ENCODE measurements at regions not wholly inside any gene's neighbourhood (a gene's known extent, or its start where the extent isn't known, plus 50 kb on each side); places are given as distances from the start of the nearest gene placed in this dataset.

DNA sequence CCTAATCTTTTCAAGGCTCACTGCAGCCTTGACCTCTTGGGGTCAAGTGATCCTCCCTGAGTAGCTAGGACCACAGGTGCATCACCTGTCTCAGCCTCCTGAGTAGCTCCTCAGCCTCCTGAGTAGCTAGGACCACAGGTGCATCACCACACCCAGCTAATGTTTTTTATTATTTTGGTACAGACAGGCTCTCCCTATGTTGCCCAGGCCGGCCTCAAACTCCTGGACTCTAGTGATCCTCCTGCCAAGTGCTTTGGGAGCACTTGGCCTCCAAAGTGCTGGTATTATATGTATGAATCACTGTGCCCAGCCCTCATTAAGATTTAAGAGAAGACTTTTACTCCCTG lies 58.5 kb upstream of the S1PR1 start:
- TF ChIP-seq NFRKB (IDR thresholded peaks at IDR 0.05) = no peak
- no peak for TF ChIP-seq ARNT (IDR thresholded peaks at IDR 0.05)
- TF ChIP-seq CTBP1 (IDR thresholded peaks at IDR 0.05; ENCODE audit: borderline replicate concordance) = no peak
- TF ChIP-seq, protein P1, sequence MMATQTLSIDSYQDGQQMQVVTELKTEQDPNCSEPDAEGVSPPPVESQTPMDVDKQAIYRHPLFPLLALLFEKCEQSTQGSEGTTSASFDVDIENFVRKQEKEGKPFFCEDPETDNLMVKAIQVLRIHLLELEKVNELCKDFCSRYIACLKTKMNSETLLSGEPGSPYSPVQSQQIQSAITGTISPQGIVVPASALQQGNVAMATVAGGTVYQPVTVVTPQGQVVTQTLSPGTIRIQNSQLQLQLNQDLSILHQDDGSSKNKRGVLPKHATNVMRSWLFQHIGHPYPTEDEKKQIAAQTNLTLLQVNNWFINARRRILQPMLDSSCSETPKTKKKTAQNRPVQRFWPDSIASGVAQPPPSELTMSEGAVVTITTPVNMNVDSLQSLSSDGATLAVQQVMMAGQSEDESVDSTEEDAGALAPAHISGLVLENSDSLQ (IDR thresholded peaks at IDR 0.05) = no peak
- TF ChIP-seq FOXK2 (IDR thresholded peaks at IDR 0.05) = no peak
- TF ChIP-seq FOXA1 (IDR thresholded peaks at IDR 0.05) = no peak
- TF ChIP-seq TARDBP (IDR thresholded peaks at IDR 0.05) = no peak
- TF ChIP-seq BHLHE40 (IDR thresholded peaks at IDR 0.05; ENCODE audit: borderline replicate concordance) = no peak
- no peak for TF ChIP-seq SUZ12 (IDR thresholded peaks at IDR 0.05)
- TF ChIP-seq HDGF (IDR thresholded peaks at IDR 0.05; ENCODE audit: borderline replicate concordance) = no peak
- no peak for TF ChIP-seq ELF4 (IDR thresholded peaks at IDR 0.05)
- TF ChIP-seq ZNF384 (IDR thresholded peaks at IDR 0.05) = no peak

Measured in HEK293T (cell line).